ENCODE measurements at regions not wholly inside any gene's neighbourhood (a gene's known extent, or its start where the extent isn't known, plus 50 kb on each side); places are given as distances from the start of the nearest gene placed in this dataset.

DNA sequence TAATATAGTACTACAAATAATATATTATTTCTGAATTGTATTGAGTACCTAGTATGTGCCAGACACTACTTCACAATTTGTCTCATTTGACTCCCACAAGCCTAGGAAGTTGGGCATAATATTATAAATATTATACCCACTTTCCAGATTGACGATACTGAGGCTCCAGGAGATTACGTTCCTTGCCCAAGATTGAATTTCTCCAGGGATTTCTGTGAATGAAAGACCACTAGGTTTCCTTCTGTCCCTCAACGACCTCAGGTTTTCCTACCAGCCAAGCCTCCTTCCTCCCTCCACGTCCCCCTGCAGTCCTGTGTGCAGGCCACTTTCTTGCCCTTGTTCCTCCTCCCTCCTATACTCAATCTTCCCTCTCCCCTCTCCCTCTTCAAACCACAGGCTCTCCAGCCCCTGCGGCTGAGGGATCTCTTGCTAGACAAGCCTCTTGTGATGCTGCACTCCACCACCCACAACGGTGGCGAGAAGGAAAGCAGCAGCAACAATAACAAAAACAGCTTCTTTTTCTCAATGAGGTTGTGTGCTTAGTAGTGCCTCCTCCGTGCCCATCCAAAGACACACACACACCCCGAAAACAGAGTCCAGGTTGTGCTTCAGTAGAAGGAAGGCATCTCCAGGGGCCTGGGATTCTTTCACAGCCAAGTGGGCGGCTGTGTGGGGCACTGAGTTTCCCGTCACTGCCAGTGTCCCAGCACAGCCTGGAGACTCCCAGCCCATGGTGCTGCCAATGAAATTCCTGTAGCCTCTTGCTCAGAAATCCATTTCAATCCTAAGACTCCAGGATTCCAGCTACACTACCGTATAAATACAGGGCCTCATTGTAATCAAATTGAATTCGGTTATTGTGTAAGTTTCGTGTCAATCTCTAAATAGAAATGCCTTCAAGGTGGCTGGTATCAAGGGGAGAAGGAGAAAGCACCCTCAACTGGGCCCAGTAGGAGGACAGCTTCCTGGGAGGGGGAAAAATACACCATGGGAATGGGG lies 94.4 kb downstream of the NCR2 start:
- TF ChIP-seq POLR2A (IDR thresholded peaks at IDR 0.05) (no peak), EP300 (IDR thresholded peaks at IDR 0.05) (no peak), POLR2AphosphoS5 (IDR thresholded peaks at IDR 0.05) (no peak)
- TF ChIP-seq, protein P1, sequence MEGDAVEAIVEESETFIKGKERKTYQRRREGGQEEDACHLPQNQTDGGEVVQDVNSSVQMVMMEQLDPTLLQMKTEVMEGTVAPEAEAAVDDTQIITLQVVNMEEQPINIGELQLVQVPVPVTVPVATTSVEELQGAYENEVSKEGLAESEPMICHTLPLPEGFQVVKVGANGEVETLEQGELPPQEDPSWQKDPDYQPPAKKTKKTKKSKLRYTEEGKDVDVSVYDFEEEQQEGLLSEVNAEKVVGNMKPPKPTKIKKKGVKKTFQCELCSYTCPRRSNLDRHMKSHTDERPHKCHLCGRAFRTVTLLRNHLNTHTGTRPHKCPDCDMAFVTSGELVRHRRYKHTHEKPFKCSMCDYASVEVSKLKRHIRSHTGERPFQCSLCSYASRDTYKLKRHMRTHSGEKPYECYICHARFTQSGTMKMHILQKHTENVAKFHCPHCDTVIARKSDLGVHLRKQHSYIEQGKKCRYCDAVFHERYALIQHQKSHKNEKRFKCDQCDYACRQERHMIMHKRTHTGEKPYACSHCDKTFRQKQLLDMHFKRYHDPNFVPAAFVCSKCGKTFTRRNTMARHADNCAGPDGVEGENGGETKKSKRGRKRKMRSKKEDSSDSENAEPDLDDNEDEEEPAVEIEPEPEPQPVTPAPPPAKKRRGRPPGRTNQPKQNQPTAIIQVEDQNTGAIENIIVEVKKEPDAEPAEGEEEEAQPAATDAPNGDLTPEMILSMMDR (IDR thresholded peaks at IDR 0.05), result no peak
- WGBS, result 72% methylated on average over 14 of the region's 14 CpGs
- Histone ChIP-seq H3K27me3 (peaks cover 12% of the 10 kb centered on the region), H3K4me3 (no peak overlapping the region), H3K4me1 (peaks cover 46% of the 10 kb centered on the region), H3K27ac (no peak overlapping the region), H3K36me3 (no peaks in the 10 kb centered on the region), H3K9me3 (no peaks in the 10 kb centered on the region)
- no peak for DNase-seq (ENCODE audit: low spot score in 2 of 2)

DNA sequence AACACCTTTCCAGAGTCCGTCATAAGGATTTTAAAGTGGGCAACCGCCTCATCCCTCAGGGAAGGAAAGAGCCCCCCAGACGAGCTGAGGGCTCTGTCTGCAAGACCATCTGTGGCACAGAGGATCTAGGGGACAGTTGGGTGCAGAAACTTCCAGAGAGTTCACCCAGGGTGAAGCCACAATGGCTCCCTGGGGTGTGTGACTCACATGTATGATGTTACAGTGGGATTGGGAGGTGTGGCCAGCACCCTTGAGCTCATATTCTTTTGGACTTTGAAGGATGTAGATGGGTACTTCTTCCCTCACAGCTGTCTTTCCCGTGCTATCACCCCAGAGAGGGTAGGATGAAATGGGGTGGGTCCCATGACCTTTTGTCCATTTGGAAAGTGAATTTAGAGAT lies 95.5 kb downstream of the NCR2 start:
- WGBS, result 41% methylated on average over 1 of the region's 4 CpGs
- H3K27ac ChIP-seq, result no peak overlapping the region
- no peaks in the 10 kb centered on the region for H3K36me3 ChIP-seq
- no peaks in the 10 kb centered on the region for H3K9me3 ChIP-seq
- no peak for TF ChIP-seq POLR2A (IDR thresholded peaks at IDR 0.05)
- TF ChIP-seq, protein P1 (IDR thresholded peaks at IDR 0.05), result no peak
- DNase-seq (ENCODE audit: low spot score in 2 of 2), result no peak
- H3K4me1 ChIP-seq, result peaks cover 46% of the 10 kb centered on the region
- H3K4me3 ChIP-seq, result no peak overlapping the region
- H3K27me3 ChIP-seq, result peaks cover 12% of the 10 kb centered on the region

DNA sequence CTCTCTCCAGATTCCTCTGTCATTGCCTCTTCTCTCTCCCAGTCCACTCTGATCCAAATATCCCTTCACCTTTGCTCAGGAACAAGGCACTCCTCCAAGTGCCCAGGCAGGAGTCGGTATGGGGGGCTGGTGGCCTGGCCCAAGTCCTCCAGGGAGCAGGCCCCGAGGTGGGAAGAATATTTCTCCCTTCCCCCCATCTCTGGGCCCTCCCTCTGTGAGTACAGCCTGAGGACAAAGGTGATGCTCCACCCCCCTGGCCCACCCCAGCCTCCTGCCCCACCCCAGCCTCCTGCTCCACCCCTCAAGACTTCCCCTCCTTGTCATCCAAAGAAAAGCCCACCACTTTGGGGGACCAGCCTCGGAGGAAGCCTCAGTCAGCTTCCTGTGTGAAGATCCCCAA lies 96.9 kb downstream of the NCR2 start:
- Histone ChIP-seq H3K27ac (no peak overlapping the region), H3K27me3 (peaks cover 12% of the 10 kb centered on the region)
- 83% methylated on average over 3 of the region's 3 CpGs for WGBS

DNA sequence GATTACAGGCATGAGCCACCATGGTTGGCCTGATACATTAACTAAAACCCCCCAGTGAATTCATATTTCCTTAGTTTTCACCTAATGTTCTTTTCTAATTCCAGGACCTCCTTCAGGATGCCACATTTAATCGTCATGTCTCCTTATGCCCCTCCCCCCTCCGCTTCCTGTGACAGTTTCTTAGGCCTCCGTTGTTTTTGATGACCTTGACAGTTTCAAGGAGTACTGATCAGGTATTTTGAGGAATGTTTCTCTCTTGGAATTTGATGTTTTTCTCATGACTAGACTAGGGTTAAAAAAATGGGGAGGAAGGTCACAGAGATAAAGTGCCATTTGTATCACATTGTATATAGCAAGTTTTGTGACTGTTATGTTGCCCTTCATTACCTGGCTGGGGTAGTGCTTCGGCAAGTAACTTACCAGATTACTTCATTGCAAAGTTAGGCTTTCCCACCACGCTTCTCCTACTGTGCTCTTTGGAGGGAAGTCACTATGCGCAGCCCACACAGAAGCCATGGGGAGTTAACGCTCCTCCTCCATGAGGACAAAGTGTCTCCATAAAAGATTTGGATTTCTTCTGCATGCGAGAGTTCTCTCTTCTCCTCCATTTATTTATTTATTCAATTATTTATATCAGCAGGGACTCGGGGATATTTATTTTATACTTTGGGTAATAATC lies 99.5 kb downstream of the NCR2 start:
- Histone ChIP-seq H3K27me3 (no peaks in the 10 kb centered on the region), H3K4me1 (peaks cover 11% of the 10 kb centered on the region), H3K4me3 (no peak overlapping the region), H3K9me3 (no peaks in the 10 kb centered on the region), H3K27ac (no peak overlapping the region), H3K36me3 (no peaks in the 10 kb centered on the region)
- TF ChIP-seq POLR2A (IDR thresholded peaks at IDR 0.05) (no peak), EP300 (IDR thresholded peaks at IDR 0.05) (no peak), POLR2AphosphoS5 (IDR thresholded peaks at IDR 0.05) (no peak)
- TF ChIP-seq, protein P1 (IDR thresholded peaks at IDR 0.05), result no peak
- 81% methylated on average over 9 of the region's 9 CpGs for WGBS
- DNase-seq (ENCODE audit: low spot score in 2 of 2), result no peak

More for the DNA sequence above, 96.9 kb downstream of the NCR2 start:
- H3K36me3 ChIP-seq, result no peaks in the 10 kb centered on the region
- no peak for TF ChIP-seq POLR2AphosphoS5 (IDR thresholded peaks at IDR 0.05)
- TF ChIP-seq, protein P1 (IDR thresholded peaks at IDR 0.05), result no peak
- TF ChIP-seq POLR2A (IDR thresholded peaks at IDR 0.05), result no peak
- no peak for TF ChIP-seq EP300 (IDR thresholded peaks at IDR 0.05)
- no peak for DNase-seq (ENCODE audit: low spot score in 2 of 2)
- H3K4me1 ChIP-seq, result peaks cover 38% of the 10 kb centered on the region
- no peak overlapping the region for H3K4me3 ChIP-seq
- H3K9me3 ChIP-seq, result no peaks in the 10 kb centered on the region

DNA sequence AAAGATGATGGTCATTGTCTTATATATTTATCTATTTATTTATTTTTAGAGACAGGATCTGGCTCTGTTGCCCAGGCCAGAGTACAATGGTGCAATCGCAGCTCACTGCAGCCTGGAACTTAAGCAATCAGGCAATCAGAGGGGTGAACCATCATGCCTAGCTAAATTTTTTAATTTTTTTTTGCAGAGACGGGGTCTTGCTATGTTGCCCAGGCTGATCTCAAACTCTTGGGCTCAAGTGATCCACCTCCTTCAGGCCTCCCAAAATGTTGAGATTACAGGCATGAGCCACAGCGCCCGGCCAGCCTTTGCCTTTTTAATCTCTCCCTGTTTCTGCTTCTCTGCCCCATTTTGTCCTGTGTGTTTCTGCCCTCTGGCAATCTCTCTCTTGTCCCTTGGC lies 102.2 kb downstream of the NCR2 start:
- Histone ChIP-seq H3K27ac (no peak overlapping the region), H3K9me3 (no peaks in the 10 kb centered on the region), H3K4me1 (peaks cover under 1% of the 10 kb centered on the region), H3K27me3 (peaks cover 5% of the 10 kb centered on the region), H3K4me3 (no peak overlapping the region), H3K36me3 (no peaks in the 10 kb centered on the region)
- 92% methylated on average over 4 of the region's 4 CpGs for WGBS
- no peak for DNase-seq (ENCODE audit: low spot score in 2 of 2)
- TF ChIP-seq POLR2AphosphoS5 (IDR thresholded peaks at IDR 0.05), result no peak
- TF ChIP-seq POLR2A (IDR thresholded peaks at IDR 0.05), result no peak
- TF ChIP-seq, protein P1 (IDR thresholded peaks at IDR 0.05), result no peak

All from suprapubic skin (tissue), 4 donors.